Hepatocyte (in vitro differentiated cells): ENCODE measurements at regions not wholly inside any gene's neighbourhood (a gene's known extent, or its start where the extent isn't known, plus 50 kb on each side); places are given as distances from the start of the nearest gene placed in this dataset.

ENCODE experiments used
- DNase-seq: peaks from one replicate; pipeline ENCODE4 v3.0.0-alpha.2; 2016; ENCODE audit warnings: low spot score
- H2AFZ ChIP-seq: fragments of 200-600 bp; sonication (generic); 2 replicates; pipeline ENCODE4 v1.6.0; 2016; ENCODE audit warnings: antibody characterized with exemption, mild to moderate bottlenecking
- H3K27ac ChIP-seq: fragments of 200-600 bp; sonication (generic); 2 replicates; pipeline ENCODE4 v1.5.1; 2016; ENCODE audit warnings: mild to moderate bottlenecking
- H3K27me3 ChIP-seq: fragments of 200-600 bp; sonication (generic); 2 replicates; pipeline ENCODE4 v1.6.1; 2016
- H3K36me3 ChIP-seq: fragments of 200-600 bp; sonication (generic); replicated peaks from 2 replicates; pipeline ENCODE4 v1.5.1; 2016; ENCODE audit warnings: low read depth; ENCODE audit not compliant: insufficient read depth
- H3K4me1 ChIP-seq: fragments of 200-600 bp; sonication (generic); 2 replicates; pipeline ENCODE4 v1.5.1; 2016; ENCODE audit warnings: mild to moderate bottlenecking, moderate library complexity; ENCODE audit not compliant: insufficient read depth
- H3K4me2 ChIP-seq: fragments of 200-600 bp; sonication (generic); 2 replicates; pipeline ENCODE4 v1.6.0; 2016
- H3K4me3 ChIP-seq: fragments of 200-600 bp; sonication (generic); 2 replicates; pipeline ENCODE4 v1.5.1; 2016; ENCODE audit warnings: mild to moderate bottlenecking
- H3K79me2 ChIP-seq: fragments of 200-600 bp; sonication (generic); 2 replicates; pipeline ENCODE4 v1.6.0; 2017; ENCODE audit warnings: mild to moderate bottlenecking
- H3K9me2 ChIP-seq: fragments of 200-600 bp; sonication (generic); replicated peaks from 2 replicates; pipeline ENCODE4 v1.6.0; 2017; ENCODE audit warnings: mild to moderate bottlenecking; ENCODE audit not compliant: insufficient read depth
- H3K9me3 ChIP-seq: fragments of 200-600 bp; sonication (generic); 2 replicates; pipeline ENCODE4 v1.5.1; 2016; ENCODE audit warnings: low read depth, mild to moderate bottlenecking
- H4K20me1 ChIP-seq: fragments of 200-600 bp; sonication (generic); 2 replicates; pipeline ENCODE4 v1.6.0; 2016; ENCODE audit warnings: mild to moderate bottlenecking; ENCODE audit not compliant: insufficient read depth, poor library complexity, severe bottlenecking
- EZH2 ChIP-seq: fragments of 200-600 bp; sonication (generic); IDR thresholded peaks from 2 replicates; pipeline ENCODE4 v1.6.1; 2016; ENCODE audit warnings: antibody characterized with exemption, mild to moderate bottlenecking, borderline replicate concordance
- EZH2phosphoT487 ChIP-seq: fragments of 200-600 bp; sonication (generic); IDR thresholded peaks from one replicate; pipeline ENCODE4 v1.6.1; 2018; ENCODE audit warnings: antibody characterized with exemption, mild to moderate bottlenecking, low read depth, moderate library complexity; ENCODE audit not compliant: unreplicated experiment, severe bottlenecking
- WGBS: methylation state at CpG from one replicate; pipeline ENCODE4 v1.1.6; 2016; ENCODE audit warnings: low lambda C conversion rate; ENCODE audit errors: missing lambda C conversion rate; 5-methylcytosine and 5-hydroxymethylcytosine counted together
- TF ChIP-seq, protein P1 (sequence below): fragments of 200-600 bp; sonication (generic); IDR thresholded peaks from 2 replicates; pipeline ENCODE4 v1.5.1; 2016; ENCODE audit warnings: antibody characterized with exemption, mild to moderate bottlenecking; ENCODE audit not compliant: poor library complexity

DNA sequence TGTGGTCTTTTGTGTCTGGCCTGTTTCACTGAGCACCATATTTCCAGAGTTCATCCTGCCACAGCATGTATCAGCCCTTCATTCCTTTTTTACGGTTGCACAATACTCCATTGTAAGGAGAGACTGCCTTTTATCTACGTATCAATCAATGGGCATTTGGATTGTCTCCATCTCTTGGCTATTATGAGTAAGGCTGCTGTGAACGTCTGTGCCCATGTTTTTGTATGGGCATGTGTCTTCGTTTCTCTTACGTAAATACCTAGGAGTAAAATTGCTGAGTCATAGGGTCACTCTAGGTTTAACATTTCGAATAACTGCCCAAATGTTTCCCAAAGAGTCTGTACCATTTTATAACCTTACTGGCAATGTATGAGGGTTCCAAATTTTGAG is 202.8 kb upstream of the FOXF1 start:
- Histone ChIP-seq H3K79me2 (no peaks in the 10 kb centered on the region), H3K27me3 (peaks cover 4% of the 10 kb centered on the region), H2AFZ (no peak overlapping the region), H3K36me3 (no peaks in the 10 kb centered on the region), H3K9me2 (no peaks in the 10 kb centered on the region), H3K4me1 (peaks cover 5% of the 10 kb centered on the region), H3K27ac (peak overlapping the region; percentile 46), H3K4me3 (no peak overlapping the region), H3K9me3 (no peaks in the 10 kb centered on the region), H4K20me1 (no peaks in the 10 kb centered on the region), H3K4me2 (no peak overlapping the region)
- TF ChIP-seq, protein P1, sequence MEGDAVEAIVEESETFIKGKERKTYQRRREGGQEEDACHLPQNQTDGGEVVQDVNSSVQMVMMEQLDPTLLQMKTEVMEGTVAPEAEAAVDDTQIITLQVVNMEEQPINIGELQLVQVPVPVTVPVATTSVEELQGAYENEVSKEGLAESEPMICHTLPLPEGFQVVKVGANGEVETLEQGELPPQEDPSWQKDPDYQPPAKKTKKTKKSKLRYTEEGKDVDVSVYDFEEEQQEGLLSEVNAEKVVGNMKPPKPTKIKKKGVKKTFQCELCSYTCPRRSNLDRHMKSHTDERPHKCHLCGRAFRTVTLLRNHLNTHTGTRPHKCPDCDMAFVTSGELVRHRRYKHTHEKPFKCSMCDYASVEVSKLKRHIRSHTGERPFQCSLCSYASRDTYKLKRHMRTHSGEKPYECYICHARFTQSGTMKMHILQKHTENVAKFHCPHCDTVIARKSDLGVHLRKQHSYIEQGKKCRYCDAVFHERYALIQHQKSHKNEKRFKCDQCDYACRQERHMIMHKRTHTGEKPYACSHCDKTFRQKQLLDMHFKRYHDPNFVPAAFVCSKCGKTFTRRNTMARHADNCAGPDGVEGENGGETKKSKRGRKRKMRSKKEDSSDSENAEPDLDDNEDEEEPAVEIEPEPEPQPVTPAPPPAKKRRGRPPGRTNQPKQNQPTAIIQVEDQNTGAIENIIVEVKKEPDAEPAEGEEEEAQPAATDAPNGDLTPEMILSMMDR, result no peak
- no peak for TF ChIP-seq EZH2
- TF ChIP-seq EZH2phosphoT487, result no peak
- 73% methylated on average over 6 of the region's 6 CpGs for whole genome bisulfite sequencing
- no peak for DNase-seq

DNA sequence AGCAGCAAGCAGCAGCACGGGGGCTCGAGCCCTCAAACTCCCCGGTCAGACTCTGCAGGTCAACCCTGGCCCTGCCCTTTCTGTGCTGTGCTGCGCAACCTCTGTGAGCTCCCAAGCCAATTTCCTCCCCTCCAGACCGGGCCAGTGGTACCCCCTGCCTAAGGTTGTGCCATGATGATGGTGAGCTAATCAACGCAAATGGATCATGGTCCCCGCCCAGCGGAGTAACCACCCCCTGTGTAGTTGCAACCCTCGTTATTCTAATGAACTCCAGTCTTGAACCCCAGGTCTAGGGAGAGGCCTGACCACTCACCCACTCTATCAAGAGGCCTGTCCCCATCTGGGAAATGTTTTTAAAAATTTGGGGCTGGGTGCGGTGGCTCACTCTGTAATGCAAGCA is 201.8 kb upstream of the FOXF1 start:
- DNase-seq, result no peak
- H3K9me2 ChIP-seq, result no peaks in the 10 kb centered on the region
- H2AFZ ChIP-seq, result no peak overlapping the region
- no peaks in the 10 kb centered on the region for H3K36me3 ChIP-seq
- no peaks in the 10 kb centered on the region for H3K9me3 ChIP-seq
- H3K27ac ChIP-seq, result no peak overlapping the region
- H3K4me1 ChIP-seq, result peaks cover 6% of the 10 kb centered on the region
- no peak overlapping the region for H3K4me3 ChIP-seq
- 84% methylated on average over 10 of the region's 10 CpGs for WGBS
- no peak for TF ChIP-seq EZH2
- TF ChIP-seq, protein P1, result no peak
- TF ChIP-seq EZH2phosphoT487, result no peak
- H3K79me2 ChIP-seq, result no peaks in the 10 kb centered on the region
- H4K20me1 ChIP-seq, result no peaks in the 10 kb centered on the region
- no peak overlapping the region for H3K4me2 ChIP-seq
- peaks cover 4% of the 10 kb centered on the region for H3K27me3 ChIP-seq

DNA sequence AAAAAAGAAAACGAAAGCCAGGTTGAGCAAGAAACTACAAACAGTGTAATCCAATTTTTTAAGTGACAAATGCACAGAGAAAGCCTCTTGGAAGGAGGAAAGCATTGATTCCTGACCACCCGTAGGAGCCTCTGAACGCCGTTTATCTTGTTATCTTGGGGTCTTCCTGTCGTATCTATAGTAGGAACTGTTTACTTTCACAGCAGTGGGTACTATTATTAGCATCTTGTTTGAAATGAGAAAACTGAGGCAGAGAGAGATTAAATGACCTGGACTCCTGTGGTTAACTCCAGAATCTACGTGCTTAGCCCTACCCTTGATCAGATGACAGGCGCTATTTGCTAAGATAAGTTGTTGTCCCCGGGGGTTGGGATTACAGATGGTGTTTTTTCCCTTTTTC is 196.7 kb upstream of the FOXF1 start:
- H3K9me3 ChIP-seq, result no peaks in the 10 kb centered on the region
- DNase-seq, result no peak
- WGBS, result 30% methylated on average over 8 of the region's 8 CpGs

More for the DNA sequence above, 196.7 kb upstream of the FOXF1 start:
- TF ChIP-seq EZH2 (no peak), EZH2phosphoT487 (no peak)
- TF ChIP-seq, protein P1, result no peak
- no peak overlapping the region for H3K27ac ChIP-seq
- H3K4me1 ChIP-seq, result peaks cover 7% of the 10 kb centered on the region
- peak overlapping the region; percentile 22 for H3K4me2 ChIP-seq
- no peak overlapping the region for H3K4me3 ChIP-seq
- no peaks in the 10 kb centered on the region for H3K9me2 ChIP-seq
- H3K79me2 ChIP-seq, result no peaks in the 10 kb centered on the region
- peaks cover 7% of the 10 kb centered on the region for H3K27me3 ChIP-seq
- no peaks in the 10 kb centered on the region for H3K36me3 ChIP-seq
- no peak overlapping the region for H2AFZ ChIP-seq
- no peaks in the 10 kb centered on the region for H4K20me1 ChIP-seq
